GM19351 (cell line): ENCODE measurements at regions not wholly inside any gene's neighbourhood (a gene's known extent, or its start where the extent isn't known, plus 50 kb on each side); places are given as distances from the start of the nearest gene placed in this dataset.

ENCODE experiments used
- ATAC-seq: cut with Tn5 transposase; IDR thresholded peaks from one replicate; pipeline ENCODE4 v1.9.1; 2021; ENCODE audit warnings: mild to moderate bottlenecking, moderate library complexity; ENCODE audit not compliant: unreplicated experiment

DNA sequence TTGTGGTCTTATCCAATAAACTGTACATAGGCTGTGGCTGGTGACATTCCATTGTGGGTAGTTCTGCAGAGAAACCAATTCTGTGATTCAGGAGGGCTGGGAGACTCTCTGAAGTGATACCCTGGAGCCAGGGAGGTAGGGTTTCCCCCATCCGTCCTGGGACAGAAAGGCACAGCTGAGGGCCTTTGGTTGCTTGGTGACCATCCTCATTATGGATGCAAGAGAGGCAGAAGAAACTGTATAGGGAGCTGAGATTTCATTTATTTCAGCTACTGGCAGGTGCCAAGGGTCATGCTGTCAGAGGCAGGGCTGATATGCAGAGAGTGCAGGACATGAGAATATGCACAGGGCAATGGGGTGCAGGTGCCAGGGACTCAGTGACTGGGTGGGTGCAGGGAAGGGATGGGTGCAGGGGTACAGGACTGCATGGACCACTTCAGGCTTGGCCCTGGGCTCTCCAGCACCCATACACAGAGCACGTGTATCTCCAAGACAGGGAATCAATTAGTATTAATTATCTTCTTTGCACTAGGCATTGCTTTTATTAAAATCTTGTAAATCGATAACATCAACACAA is 236.5 kb downstream of the ICE1 start:
- ATAC-seq, result no peak

DNA sequence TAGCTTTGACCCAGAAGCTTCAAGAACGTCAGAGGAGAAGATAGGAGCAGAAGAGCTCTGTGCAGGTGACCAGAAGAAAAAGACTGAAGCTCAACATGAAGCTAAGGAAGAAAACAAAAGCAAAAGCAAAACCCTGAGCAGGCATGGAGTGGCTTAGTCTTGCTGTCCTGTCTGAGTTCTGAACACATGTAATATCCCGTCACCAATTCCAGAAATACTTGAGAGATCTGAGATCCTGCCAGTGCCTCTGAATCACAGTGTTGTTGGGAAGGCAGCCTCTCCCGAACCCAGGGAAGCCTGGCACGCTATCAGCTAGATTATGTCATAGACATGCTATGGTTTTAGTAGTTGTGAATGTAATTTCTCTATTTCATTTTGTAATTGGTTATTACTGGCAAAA is 235.7 kb downstream of the ICE1 start:
- no peak for ATAC-seq

DNA sequence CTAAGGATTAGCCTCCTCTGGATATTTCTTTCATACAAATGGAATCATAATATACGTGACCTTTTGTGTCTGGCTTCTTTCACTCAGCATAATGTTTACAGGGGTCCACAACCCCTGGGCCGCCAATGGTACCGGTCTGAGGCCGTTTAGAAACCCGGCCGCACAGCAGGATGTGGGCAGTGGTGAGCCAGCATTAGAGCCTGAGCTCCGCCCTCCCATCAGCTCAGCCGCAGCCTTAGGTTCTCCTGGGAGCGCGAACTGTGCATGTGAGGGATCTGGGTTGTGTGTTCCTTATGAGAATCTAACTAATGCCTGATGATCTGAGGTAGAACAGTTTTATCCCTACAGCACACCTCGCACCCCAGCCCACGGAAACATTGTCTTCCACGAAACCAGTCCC is 229.7 kb downstream of the ICE1 start:
- no peak for ATAC-seq

DNA sequence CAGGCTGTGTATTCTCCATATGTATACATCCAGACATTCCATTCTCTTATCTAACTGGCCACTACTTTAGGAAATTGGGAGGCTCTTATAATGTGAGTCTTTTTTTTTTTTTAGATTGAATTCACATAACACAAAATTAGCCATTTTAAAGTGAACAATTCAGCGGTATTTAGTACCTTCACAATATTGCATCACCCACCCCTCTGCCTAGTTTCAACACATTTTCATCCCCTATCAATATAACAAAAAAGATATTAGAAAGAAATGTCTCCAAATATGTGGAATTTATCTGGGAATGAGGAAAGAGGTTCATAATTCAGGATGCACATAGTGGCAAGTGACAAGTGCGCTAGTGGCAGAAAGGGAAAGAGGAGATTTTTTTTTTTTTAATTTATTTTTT is 228.5 kb downstream of the ICE1 start:
- ATAC-seq, result no peak

DNA sequence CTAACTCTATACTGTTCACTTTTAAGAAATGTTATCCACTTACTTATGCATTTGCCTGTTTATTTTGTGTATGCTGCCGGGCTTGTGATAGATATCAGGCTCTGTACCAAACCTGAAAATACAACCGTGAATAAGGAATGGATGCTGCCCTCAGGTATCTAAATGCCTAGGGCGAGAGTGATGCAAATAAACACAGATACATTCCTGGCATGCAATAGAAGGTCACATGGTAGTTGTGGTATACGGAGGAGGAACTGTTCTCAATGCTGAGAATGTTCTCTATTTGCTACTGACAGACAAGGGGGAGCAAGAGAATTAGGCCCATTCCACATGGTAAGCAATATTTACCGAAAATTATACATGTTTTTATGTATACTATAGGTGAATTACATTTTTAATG is 227.8 kb downstream of the ICE1 start:
- no peak for ATAC-seq

DNA sequence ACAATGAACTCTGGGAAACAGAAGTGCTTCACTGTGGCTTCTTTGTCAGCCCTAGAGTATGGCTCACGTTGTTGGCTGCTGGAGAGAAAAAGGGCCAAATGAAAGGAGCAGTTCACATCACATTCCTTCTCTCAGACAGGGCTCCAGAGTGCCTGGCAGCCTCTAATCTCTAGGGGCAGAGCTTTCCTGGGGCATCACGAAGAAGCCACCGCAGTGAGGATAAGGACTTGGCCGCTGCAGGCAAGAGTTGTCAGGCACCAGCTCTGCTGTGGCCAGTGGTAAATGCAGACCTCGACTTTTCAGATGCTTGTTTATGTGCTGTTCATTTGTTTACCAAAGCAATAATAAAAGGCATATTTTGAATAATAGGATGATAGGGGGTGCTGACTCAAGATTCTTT is 227.2 kb downstream of the ICE1 start:
- ATAC-seq, result no peak

DNA sequence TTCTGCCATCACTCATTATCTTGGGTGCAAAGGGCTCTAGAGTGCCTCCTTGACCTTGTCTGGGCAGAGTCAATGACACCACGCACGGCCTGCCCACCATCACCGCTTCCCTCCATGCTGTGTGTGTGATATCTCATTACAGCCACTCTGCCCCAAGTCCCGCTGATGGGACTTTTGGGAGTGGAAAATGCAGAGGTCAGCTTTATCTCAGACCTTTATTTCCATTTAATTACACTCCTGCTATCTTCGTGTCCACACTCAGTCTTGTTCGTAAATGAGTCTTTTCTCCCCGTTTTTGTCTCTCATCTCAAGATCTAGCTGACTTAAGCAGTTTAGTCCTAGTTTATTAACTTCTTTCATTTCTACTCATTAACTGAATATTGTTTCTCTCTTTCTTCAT is 226.2 kb downstream of the ICE1 start:
- no peak for ATAC-seq

DNA sequence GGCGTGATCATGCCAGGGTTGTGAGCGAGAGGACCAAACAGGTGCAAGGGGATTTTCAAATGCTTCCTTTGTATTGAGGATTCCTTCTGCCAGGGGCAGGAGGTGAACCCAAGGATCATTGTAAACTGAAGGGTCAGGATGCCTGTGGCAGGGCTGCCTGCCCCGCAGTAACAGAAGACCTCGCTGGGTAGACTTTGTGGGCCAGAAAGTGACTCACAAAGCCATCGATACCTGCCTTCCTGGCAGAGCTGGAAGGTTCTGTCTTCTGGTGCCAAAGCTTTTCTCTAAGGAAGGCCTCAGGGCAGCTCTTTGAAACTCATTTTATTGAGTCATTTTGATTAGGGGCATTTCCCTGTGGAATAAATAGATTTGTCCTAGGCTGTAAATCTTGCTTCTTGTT is 223.4 kb downstream of the ICE1 start:
- ATAC-seq, result no peak

DNA sequence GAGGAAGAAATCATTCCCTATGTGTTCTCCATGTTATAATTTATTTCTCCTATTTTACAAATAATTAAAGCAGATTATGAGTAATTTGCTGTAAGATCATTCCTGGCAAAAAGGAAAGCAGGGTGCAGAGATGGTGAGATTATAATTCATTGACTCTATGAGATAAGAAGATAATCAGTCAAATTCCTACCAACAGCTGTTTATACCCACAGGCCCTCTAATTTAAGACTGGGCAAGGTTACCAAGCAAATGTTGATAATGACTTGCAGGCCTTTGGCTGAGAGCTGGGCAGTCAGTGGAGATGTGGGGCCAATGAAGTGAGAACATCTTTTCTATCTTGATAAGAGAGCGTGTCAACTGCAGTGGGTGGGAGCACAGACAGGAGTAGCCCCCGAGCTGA is 222.7 kb downstream of the ICE1 start:
- ATAC-seq, result no peak

DNA sequence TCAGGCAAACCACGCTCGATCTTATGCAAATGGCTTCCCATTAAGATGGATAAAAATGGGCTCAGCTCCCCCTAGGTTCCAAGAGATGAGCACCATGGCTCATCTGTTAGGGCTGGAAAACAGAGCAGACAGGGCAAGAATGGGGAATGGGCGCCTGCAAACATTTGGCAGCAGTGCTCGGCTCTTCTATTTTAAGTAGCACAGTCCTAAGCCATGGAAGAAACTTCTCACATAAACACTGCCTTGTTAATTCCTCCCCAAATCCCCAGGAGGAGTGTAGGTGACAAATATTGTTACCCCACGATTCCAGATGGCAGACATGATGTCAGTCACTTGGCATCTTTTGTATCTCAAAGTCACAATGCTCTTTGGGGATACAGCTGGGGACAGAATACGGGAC is 221.8 kb downstream of the ICE1 start:
- no peak for ATAC-seq

DNA sequence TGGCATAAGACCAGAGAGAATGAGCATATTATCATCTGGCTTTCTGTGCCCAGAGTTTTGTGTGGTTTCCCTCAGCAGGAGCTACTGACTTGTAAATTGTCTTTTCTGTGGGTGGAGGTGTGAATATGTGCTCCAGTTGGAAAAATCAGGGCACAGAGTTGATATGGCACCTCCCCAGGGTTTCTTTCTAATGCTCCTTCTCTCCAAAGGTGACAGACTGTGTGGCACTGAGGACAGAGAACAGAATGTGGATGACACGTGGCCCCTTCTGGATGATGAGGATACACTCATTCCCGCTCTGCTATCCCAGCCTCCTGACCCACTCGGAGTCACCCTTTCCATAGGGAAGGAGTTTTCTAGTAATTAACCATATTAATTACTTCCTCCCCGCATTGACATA is 221.0 kb downstream of the ICE1 start:
- no peak for ATAC-seq

DNA sequence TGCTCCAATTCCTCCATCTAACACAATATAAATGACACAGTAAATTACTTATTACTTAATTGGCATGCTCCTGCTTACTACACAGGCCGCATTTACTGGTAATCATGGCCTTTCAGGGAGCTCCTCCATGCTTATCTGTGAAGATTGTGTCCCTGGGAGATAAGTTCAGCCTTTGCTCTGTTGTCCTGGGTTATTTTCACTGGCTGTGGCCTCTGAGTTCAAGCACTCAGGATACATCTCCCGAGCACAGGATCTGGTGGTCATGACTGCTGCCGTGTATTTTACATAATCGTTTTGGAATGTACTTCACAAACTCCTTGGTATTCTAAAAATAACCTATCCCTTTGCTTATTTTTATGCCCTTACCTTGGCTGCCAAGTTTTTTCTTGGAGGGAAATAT is 215.7 kb downstream of the ICE1 start:
- no peak for ATAC-seq

DNA sequence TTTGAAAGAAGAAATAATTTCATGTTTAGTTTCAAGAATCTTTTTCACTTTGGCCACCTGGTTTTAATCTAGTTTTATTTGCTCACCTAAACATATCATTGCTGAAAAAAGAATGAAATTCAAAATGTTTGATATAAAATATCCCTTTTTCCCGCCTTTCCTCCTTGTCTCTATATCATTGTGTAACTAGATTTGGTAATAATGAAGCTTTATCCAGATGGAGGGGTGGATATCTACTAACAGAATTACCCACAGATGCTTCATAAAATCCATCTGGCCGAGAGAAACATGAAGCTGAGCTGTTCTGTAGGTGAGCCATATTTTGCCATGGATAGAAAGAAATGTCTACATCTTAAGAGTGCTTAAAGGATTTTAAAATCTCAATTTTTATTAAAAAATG is 214.7 kb downstream of the ICE1 start:
- ATAC-seq, result no peak

DNA sequence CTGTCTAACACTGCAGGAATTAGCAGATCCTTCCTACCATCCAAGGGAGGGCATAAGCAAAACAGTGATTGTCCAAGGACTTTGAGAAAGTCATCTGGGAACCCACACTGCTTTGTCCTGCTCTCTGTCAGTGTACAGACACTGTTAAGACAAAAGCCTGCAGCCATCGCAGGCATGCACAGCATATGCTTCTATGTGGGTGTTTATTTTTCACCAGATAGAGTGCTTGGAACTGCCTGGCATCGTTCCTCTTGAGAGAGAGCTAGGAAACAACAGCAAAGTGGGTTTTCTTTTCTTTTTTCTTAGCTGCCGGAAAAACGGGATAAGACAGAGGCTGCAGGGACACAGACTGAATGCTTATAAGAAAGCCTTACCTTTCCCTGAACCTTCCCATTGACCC is 212.3 kb downstream of the ICE1 start:
- ATAC-seq, result no peak

DNA sequence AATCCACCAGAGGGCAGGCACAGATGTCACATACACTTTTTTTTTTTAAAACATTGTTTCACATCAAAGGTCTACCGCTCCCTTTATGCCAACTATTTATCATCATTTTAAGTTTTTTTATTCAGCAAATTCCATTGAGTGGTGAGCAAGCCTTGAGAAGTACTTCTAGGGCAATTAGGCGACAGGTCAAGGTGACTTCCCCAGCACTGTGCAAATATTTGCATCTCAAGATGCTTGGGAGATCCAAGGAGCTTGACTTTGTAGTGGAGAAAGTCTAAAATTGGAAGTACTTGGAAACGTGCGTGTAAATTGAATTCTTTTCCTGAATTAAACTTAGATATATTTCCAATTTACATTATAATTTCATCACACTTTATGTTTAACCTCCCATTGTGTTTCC is 211.1 kb downstream of the ICE1 start:
- no peak for ATAC-seq

DNA sequence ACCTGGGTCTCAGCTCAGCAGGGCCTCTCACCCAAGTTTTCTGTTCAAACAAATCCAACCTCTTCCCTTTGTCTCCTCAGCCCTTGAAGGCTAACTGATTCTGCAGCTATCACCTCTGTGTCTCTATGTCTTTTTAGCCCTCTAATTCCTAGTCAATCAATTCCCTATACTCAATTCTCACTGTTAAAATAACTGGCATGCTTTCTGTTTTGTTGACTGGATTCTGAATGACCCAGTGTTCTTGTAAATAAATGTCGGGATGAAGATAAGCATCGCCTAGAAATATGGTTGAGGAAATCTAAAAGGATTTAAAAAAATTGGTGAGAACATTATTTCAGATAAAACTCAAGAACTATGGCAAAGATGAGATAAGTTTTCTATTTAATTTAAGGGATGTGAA is 210.2 kb downstream of the ICE1 start:
- ATAC-seq, result no peak

DNA sequence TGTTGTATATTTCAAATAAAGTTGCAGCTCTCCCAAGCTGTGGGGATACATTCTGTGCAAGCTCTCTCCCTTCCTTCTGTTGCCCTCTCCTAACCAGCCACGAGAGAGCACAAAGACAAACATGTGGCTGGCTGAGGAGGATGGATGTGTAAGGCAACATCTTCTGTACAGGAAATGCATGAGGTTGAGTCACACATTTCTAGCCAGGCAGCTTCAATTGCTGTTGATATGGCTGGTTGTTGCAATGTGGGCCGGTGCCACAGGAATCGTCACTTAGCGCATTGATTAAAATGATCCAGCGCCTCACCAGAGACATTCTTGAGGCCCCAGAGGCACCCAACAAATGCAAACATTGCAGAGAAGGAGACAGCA is 207.1 kb downstream of the ICE1 start:
- no peak for ATAC-seq

DNA sequence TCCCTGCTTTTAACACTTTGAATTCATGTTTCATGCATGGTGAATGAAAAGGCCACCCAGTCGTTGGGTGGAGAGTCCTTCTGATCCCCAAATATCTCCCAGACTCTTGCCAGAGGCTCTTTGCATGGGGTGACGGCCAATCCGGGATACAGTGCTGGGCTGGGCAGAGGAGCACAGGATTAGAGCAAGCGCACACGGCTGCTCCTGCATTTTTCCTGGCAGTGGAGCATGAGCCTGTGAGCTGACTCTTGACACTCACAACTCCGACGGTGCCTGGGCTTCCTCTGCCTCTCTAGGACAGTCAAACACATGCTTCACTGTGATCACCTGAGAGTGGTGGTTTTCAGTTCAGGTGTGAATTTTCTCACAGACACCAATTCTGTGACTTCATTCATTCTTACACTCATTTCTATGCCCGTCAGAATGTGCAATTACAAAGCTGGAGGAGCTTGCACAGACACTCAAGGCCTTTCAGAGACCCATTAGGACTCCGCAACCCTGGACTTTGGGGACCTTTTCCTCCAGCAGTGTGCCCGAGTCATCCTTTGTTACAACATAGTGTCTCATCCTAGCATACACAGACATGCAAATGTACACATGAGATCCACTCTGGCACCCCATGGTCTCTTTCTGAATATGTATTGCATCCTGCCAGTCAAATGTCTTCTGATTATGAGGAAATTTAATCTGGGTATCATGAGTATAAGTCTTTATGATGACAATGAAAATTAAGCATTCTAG is 206.6 kb downstream of the ICE1 start:
- ATAC-seq, result no peak

DNA sequence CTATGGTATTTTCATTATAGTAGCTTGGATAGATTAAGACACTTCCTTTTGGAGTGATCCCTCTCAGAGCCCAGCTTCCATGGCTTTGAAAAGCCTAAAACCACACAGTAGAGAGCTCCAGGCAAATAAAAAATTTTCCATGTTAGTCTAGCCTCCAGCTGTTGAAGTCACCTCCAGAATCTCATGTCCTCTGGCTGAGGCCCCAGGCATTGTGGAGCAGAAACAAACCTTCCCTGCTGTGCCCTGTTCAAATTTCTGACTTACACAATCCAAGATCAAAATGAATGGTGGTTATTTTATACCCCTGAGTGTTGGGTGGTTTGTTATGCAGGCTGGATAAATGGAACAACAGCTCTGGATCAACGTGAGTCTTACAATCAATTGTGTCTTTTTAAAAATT is 203.9 kb downstream of the ICE1 start:
- ATAC-seq, result no peak

DNA sequence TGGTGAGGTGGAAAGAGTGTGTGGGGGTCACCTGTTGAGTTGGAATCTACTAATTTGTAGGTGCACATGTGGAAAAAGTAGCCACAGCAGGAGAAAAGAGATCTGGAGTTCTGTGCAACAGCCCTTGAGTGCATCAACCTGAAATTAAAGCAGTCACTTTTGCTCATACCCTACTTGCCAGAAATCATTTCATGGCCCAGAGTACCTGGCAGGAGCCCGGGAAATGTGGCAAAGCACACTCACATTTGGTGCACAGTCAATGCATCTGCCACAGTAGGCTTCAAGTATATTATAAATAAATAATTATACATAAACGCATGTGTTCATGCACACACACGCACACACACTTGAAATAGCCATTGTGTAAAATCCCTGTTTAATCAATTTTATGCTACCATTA is 203.0 kb downstream of the ICE1 start:
- ATAC-seq, result no peak

DNA sequence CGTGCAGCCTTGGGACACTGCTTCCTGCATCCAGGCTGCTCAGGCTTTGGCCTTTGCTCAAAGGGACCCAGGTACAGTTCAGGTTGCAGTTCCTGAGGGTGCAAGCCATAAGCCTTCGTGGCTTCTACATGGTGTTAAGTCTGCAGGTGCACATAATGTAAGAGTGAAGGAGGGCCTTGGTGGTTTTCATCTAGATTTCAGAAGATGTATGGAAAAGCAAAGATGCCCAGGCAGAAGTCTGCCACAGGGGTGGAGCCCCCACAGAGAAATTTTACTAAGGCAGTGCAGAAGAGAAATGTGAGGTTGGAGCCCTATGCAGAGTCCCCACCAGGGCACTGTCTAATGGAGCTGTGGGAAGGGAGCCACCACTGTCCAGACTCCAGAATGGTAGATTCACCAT is 200.9 kb downstream of the ICE1 start:
- no peak for ATAC-seq

DNA sequence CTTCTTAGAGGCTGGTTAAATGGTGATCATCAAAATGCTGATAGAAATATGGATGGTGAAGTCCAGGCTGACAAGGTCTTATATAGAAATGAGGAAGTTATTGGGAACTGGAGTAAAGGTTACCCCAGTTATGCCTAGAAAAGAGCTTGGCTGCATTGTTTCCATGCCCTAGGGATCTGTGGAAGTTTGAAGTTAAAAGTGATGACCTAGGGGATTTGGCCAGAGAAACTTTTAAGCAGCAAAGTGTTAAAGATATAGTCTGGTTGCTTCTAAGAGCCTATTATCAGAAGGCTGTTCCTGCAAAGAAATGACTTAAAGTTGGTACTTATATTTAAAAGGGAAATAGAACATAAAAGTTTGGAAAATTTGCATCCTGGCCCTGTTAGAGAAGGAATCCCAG is 200.3 kb downstream of the ICE1 start:
- no peak for ATAC-seq

DNA sequence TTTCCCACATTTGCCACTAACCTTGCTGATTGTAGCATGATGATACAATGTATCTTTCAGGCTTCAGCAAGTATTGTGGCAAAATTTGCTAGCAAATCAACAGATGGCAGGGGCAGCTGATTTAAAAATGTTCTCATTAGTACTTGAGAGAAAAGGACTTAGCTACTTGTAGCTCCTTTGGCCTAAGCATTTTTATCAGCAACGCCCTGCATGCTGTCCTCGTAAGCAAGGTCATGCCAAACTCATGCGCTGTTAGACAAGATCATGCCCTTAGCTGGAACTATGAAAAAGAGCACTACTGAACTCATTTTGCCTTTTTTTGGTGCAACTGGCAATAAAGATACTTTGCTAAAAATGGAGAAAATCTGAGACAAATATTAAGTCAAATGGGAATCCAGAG is 197.1 kb downstream of the ICE1 start:
- no peak for ATAC-seq
